ENCODE measurements at regions not wholly inside any gene's neighbourhood (a gene's known extent, or its start where the extent isn't known, plus 50 kb on each side); places are given as distances from the start of the nearest gene placed in this dataset.

GRCh38 chr7:124179641-124180040 lies 146.8 kb upstream of the TMEM229A start:
- TF ChIP-seq TAF1 (IDR thresholded peaks at IDR 0.05; ENCODE audit: borderline replicate concordance, low read depth, low read length), result no peak
- TF ChIP-seq, protein P1, sequence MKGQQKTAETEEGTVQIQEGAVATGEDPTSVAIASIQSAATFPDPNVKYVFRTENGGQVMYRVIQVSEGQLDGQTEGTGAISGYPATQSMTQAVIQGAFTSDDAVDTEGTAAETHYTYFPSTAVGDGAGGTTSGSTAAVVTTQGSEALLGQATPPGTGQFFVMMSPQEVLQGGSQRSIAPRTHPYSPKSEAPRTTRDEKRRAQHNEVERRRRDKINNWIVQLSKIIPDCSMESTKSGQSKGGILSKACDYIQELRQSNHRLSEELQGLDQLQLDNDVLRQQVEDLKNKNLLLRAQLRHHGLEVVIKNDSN (IDR thresholded peaks at IDR 0.05; ENCODE audit: borderline replicate concordance, low read depth), result no peak
- TF ChIP-seq CTCF (IDR thresholded peaks at IDR 0.05), result no peak
- no peak for TF ChIP-seq EP300 (IDR thresholded peaks at IDR 0.05; ENCODE audit: borderline replicate concordance in 1 of 2, low read depth in 1 of 2, low read length in 1 of 2)
- TF ChIP-seq YY1 (IDR thresholded peaks at IDR 0.05; ENCODE audit: low read depth), result no peak
- TF ChIP-seq MEF2A (IDR thresholded peaks at IDR 0.05; ENCODE audit: borderline replicate concordance, low read depth), result no peak
- no peak for TF ChIP-seq MXI1 (IDR thresholded peaks at IDR 0.05; ENCODE audit: low read depth, low read length)
- TF ChIP-seq ELF1 (IDR thresholded peaks at IDR 0.05), result no peak
- no peak for TF ChIP-seq TEAD4 (IDR thresholded peaks at IDR 0.05; ENCODE audit: borderline replicate concordance, insufficient read depth)
- no peak for TF ChIP-seq NFIC (IDR thresholded peaks at IDR 0.05; ENCODE audit: borderline replicate concordance)
- no peak for TF ChIP-seq FOSL2 (IDR thresholded peaks at IDR 0.05; ENCODE audit: borderline replicate concordance, low read depth)
- no peak for TF ChIP-seq NRF1 (IDR thresholded peaks at IDR 0.05; ENCODE audit: low read depth, low read length)
- TF ChIP-seq, protein P2, sequence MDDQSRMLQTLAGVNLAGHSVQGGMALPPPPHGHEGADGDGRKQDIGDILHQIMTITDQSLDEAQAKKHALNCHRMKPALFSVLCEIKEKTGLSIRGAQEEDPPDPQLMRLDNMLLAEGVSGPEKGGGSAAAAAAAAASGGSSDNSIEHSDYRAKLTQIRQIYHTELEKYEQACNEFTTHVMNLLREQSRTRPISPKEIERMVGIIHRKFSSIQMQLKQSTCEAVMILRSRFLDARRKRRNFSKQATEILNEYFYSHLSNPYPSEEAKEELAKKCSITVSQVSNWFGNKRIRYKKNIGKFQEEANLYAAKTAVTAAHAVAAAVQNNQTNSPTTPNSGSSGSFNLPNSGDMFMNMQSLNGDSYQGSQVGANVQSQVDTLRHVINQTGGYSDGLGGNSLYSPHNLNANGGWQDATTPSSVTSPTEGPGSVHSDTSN (IDR thresholded peaks at IDR 0.05), result no peak
- TF ChIP-seq, protein P3, sequence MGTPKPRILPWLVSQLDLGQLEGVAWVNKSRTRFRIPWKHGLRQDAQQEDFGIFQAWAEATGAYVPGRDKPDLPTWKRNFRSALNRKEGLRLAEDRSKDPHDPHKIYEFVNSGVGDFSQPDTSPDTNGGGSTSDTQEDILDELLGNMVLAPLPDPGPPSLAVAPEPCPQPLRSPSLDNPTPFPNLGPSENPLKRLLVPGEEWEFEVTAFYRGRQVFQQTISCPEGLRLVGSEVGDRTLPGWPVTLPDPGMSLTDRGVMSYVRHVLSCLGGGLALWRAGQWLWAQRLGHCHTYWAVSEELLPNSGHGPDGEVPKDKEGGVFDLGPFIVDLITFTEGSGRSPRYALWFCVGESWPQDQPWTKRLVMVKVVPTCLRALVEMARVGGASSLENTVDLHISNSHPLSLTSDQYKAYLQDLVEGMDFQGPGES (IDR thresholded peaks at IDR 0.05; ENCODE audit: low read depth, low read length), result no peak
- TF ChIP-seq SMC3 (IDR thresholded peaks at IDR 0.05; ENCODE audit: low read depth, low read length), result no peak
- TF ChIP-seq RXRA (IDR thresholded peaks at IDR 0.05; ENCODE audit: borderline replicate concordance, low read depth), result no peak
- TF ChIP-seq GATA2 (CRISPR knock-in tag; IDR thresholded peaks at IDR 0.05), result no peak
- no peak for TF ChIP-seq RFX5 (IDR thresholded peaks at IDR 0.05; ENCODE audit: low read length)
- Histone ChIP-seq H3K27me3 (ENCODE audit: insufficient read depth) (no peaks in the 10 kb centered on the region), H3K79me2 (ENCODE audit: insufficient read depth) (no peaks in the 10 kb centered on the region), H3K4me1 (ENCODE audit: control insufficient read depth in 1 of 2, insufficient read depth in 2 of 2, low read depth in 1 of 2, low read length in 1 of 2) (peaks cover 0 to 5% of the 10 kb centered on the region in 2 experiments; a peak in 1 of 4 replicates), H3K9me3 (no peaks in the 10 kb centered on the region), H4K20me1 (ENCODE audit: insufficient read depth) (no peaks in the 10 kb centered on the region), H3K36me3 (replicated peaks in 1 of 2; ENCODE audit: control insufficient read depth in 1 of 2, insufficient read depth in 2 of 2, low read length in 1 of 2) (no peaks in the 10 kb centered on the region), H3K4me2 (no peak overlapping the region), H3K27ac (ENCODE audit: low read depth in 2 of 2, low read length in 1 of 2) (no peak overlapping the region), H3K9me2 (no peaks in the 10 kb centered on the region), H2AFZ (ENCODE audit: low read depth) (no peak overlapping the region), H3K9ac (no peak overlapping the region), H3K4me3 (ENCODE audit: low read depth in 2 of 2, low read length in 1 of 2) (no peak overlapping the region), H3F3A (replicated peaks; ENCODE audit: insufficient read depth) (no peaks in the 10 kb centered on the region)
- POLR2A ChIA-PET, result no interaction called here
- CTCF ChIA-PET, result interaction anchor here (1.1 to 2.6 kb wide), 3 partner anchors 25 to 677 kb away, joined by 3 to 8 read pairs (median 3); no protein-coding TSS in a partner anchor
- no peak for DNase-seq
- WGBS (ENCODE audit: low lambda C conversion rate), result 42% methylated on average over 2 of the region's 2 CpGs

Data from SK-N-SH (cell line).